ENCODE measurements at regions not wholly inside any gene's neighbourhood (a gene's known extent, or its start where the extent isn't known, plus 50 kb on each side); places are given as distances from the start of the nearest gene placed in this dataset.

DNA sequence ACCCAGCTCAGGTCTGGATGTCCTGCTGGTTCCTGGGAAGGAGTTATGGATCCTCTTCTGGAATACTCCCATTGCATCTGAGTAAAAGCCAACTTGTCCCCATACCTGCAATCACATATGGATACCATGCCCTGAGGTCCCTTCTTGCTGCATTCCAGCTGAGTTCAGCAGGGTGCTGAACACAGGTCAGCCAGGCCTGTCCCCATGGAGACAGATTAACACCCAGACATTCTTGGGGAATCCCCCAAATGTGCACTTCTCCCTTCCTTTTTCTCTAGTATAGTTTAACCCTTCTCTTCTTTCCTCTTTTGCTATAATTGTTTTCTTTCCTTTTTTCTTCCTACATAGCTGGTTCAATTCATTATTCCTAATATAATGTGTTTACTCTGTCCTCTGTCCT is 799.6 kb upstream of the HS6ST1 start:
- CTCF ChIA-PET (ENCODE audit: low intra/inter-chr PET ratio): no interaction called here

DNA sequence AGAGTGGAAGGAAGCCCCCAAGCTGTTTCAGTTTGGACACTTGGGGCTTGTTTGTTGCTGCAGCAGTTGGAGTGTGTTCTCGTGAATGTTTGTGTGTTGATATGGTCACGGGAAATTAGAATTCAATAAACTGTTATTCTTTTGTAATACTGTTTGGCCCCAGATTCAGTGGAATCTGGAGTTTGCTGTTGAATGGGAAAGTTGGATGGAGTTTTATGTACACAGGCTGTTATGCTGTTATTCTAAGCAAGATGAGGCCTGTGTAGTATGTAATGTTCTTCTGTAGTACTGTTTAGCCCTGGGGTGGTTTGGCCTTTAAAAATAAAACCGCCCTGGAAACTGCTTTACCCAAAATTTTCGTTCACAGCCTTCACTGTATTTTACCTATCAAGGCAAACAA is 810.4 kb upstream of the HS6ST1 start:
- H4K20me1 ChIP-seq (replicated peaks; ENCODE audit: control insufficient read depth, insufficient read depth, low read length): no peaks in the 10 kb centered on the region
- no TSS peak for BruUV-seq (replicated peaks)
- no peaks in the 10 kb centered on the region for H3K27me3 ChIP-seq (ENCODE audit: control insufficient read depth in 2 of 2, insufficient read depth in 2 of 2, low read length in 2 of 2)
- no peak overlapping the region for H2AFZ ChIP-seq (ENCODE audit: low read depth, low read length)
- no peak overlapping the region for H3K27ac ChIP-seq (ENCODE audit: extremely low read depth, low read depth, low read length)
- H3K9me3 ChIP-seq (replicated peaks; ENCODE audit: control insufficient read depth, insufficient read depth, low read depth, low read length): no peaks in the 10 kb centered on the region
- CTCF ChIA-PET (ENCODE audit: low intra/inter-chr PET ratio): no interaction called here
- H3K36me3 ChIP-seq (ENCODE audit: control insufficient read depth, insufficient read depth, low read length): no peaks in the 10 kb centered on the region
- H3K4me1 ChIP-seq (replicated peaks in 1 of 2; ENCODE audit: control insufficient read depth in 2 of 2, insufficient read depth in 2 of 2, low read length in 2 of 2): no peaks in the 10 kb centered on the region
- intact Hi-C loops (cut with micrococcal nuclease) (no loop called here), in situ Hi-C loops (cut with MboI) (no loop called here)
- H3K79me2 ChIP-seq (ENCODE audit: control insufficient read depth, insufficient read depth, low read length): no peaks in the 10 kb centered on the region
- FAIRE-seq: no peak
- TF ChIP-seq GABPA (tag; conservative IDR thresholded peaks at IDR 0.05; ENCODE audit: low read depth) (no peak), HLTF (IDR thresholded peaks at IDR 0.05) (no peak), ZNF561 (CRISPR knock-in tag; conservative IDR thresholded peaks at IDR 0.05) (no peak), FOXJ2 (tag; IDR thresholded peaks at IDR 0.05) (no peak), MIER1 (IDR thresholded peaks at IDR 0.05; ENCODE audit: low read depth) (no peak), FOXK1 (CRISPR knock-in tag; IDR thresholded peaks at IDR 0.05; ENCODE audit: borderline replicate concordance) (no peak), NR1H2 (CRISPR knock-in tag; IDR thresholded peaks at IDR 0.05) (no peak), ZBED1 (IDR thresholded peaks at IDR 0.05) (no peak), NCOA6 (IDR thresholded peaks at IDR 0.05) (no peak), ZNF232 (CRISPR knock-in tag; IDR thresholded peaks at IDR 0.05) (no peak), SIN3B (IDR thresholded peaks at IDR 0.05; ENCODE audit: low read depth) (no peak), KLF13 (tag; IDR thresholded peaks at IDR 0.05; ENCODE audit: borderline replicate concordance, low read depth) (no peak), ZNF184 (CRISPR knock-in tag; IDR thresholded peaks at IDR 0.05) (no peak), HNRNPUL1 (IDR thresholded peaks at IDR 0.05; ENCODE audit: low read length) (no peak), ZNF175 (CRISPR knock-in tag; IDR thresholded peaks at IDR 0.05; ENCODE audit: low read depth) (no peak)
- TF ChIP-seq, protein P1, sequence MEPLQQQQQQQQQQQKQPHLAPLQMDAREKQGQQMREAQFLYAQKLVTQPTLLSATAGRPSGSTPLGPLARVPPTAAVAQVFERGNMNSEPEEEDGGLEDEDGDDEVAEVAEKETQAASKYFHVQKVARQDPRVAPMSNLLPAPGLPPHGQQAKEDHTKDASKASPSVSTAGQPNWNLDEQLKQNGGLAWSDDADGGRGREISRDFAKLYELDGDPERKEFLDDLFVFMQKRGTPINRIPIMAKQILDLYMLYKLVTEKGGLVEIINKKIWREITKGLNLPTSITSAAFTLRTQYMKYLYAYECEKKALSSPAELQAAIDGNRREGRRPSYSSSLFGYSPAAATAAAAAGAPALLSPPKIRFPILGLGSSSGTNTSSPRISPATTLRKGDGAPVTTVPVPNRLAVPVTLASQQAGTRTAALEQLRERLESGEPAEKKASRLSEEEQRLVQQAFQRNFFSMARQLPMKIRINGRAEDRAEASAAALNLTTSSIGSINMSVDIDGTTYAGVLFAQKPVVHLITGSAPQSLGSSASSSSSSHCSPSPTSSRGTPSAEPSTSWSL (CRISPR knock-in tag; IDR thresholded peaks at IDR 0.05; ENCODE audit: borderline replicate concordance): no peak
- TF ChIP-seq, protein P2, sequence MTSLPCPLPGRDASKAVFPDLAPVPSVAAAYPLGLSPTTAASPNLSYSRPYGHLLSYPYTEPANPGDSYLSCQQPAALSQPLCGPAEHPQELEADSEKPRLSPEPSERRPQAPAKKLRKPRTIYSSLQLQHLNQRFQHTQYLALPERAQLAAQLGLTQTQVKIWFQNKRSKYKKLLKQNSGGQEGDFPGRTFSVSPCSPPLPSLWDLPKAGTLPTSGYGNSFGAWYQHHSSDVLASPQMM (CRISPR knock-in tag; IDR thresholded peaks at IDR 0.05): no peak
- H3K9ac ChIP-seq (ENCODE audit: insufficient read depth in 1 of 2, low read depth in 2 of 2, low read length in 2 of 2): no peak overlapping the region
- POLR2A ChIA-PET: no interaction called here
- H3K4me2 ChIP-seq (ENCODE audit: insufficient read depth, low read length): no peak overlapping the region
- no peaks in the 10 kb centered on the region for H3K9me1 ChIP-seq (ENCODE audit: control insufficient read depth, insufficient read depth, low read length)
- no peak for ATAC-seq
- no peak overlapping the region for H3K4me3 ChIP-seq
- WGBS (ENCODE audit: insufficient coverage, low coverage, missing lambda C conversion rate): 2% methylated on average over 4 of the region's 4 CpGs
- no peak for DNase-seq (ENCODE audit: extremely low read depth in 1 of 4, low spot score in 3 of 4)

More for the DNA sequence above, 799.6 kb upstream of the HS6ST1 start:
- Histone ChIP-seq H3K4me2 (ENCODE audit: insufficient read depth, low read length) (no peak overlapping the region), H4K20me1 (replicated peaks; ENCODE audit: control insufficient read depth, insufficient read depth, low read length) (no peaks in the 10 kb centered on the region), H2AFZ (ENCODE audit: low read depth, low read length) (no peak overlapping the region), H3K27me3 (ENCODE audit: control insufficient read depth in 2 of 2, insufficient read depth in 2 of 2, low read length in 2 of 2) (no peaks in the 10 kb centered on the region), H3K9me1 (ENCODE audit: control insufficient read depth, insufficient read depth, low read length) (no peaks in the 10 kb centered on the region), H3K27ac (ENCODE audit: extremely low read depth, low read depth, low read length) (no peak overlapping the region), H3K36me3 (ENCODE audit: control insufficient read depth, insufficient read depth, low read length) (no peaks in the 10 kb centered on the region), H3K9ac (ENCODE audit: insufficient read depth in 1 of 2, low read depth in 2 of 2, low read length in 2 of 2) (no peak overlapping the region), H3K9me3 (replicated peaks; ENCODE audit: control insufficient read depth, insufficient read depth, low read depth, low read length) (no peaks in the 10 kb centered on the region), H3K79me2 (ENCODE audit: control insufficient read depth, insufficient read depth, low read length) (no peaks in the 10 kb centered on the region), H3K4me1 (replicated peaks in 1 of 2; ENCODE audit: control insufficient read depth in 2 of 2, insufficient read depth in 2 of 2, low read length in 2 of 2) (no peaks in the 10 kb centered on the region), H3K4me3 (no peak overlapping the region)
- FAIRE-seq (no peak), ATAC-seq (no peak), DNase-seq (ENCODE audit: extremely low read depth in 1 of 4, low spot score in 3 of 4) (no peak)
- TF ChIP-seq ETV6 (IDR thresholded peaks at IDR 0.05; ENCODE audit: borderline replicate concordance in 1 of 2, low read depth in 2 of 2, low read length in 1 of 2) (no peak), ETV6 (CRISPR knock-in tag; IDR thresholded peaks at IDR 0.05; ENCODE audit: borderline replicate concordance) (no peak)
- in situ Hi-C loops (cut with MboI): no loop called here
- POLR2A ChIA-PET: interaction anchor here (0.8 kb wide), 1 partner anchor 237 kb away, joined by 3 read pairs; no protein-coding TSS in a partner anchor
- BruUV-seq (replicated peaks): no TSS peak
- intact Hi-C loops (cut with micrococcal nuclease): no loop called here
